D341Med (cell line): ENCODE measurements at regions not wholly inside any gene's neighbourhood (a gene's known extent, or its start where the extent isn't known, plus 50 kb on each side); places are given as distances from the start of the nearest gene placed in this dataset.

Experiments used
- DNase-seq: peaks from one replicate; pipeline ENCODE4 v3.0.0; 2012; ENCODE audit warnings: low spot score

- DNase-seq, result no peak
Measured at GRCh38 chr2:64704161-64704560, 50.4 kb upstream of the SERTAD2 start.

GRCh38 chr2:64704996-64705395 is 51.3 kb upstream of the SERTAD2 start:
- no peak for DNase-seq

- no peak for DNase-seq
Measured at GRCh38 chr2:64707276-64707675, 53.6 kb upstream of the SERTAD2 start.

- DNase-seq, result no peak
Measured at GRCh38 chr2:64708829-64709228, 55.1 kb upstream of the SERTAD2 start.

GRCh38 chr2:64711252-64711800 is 57.6 kb upstream of the SERTAD2 start:
- no peak for DNase-seq

GRCh38 chr2:64713686-64714085 is 60.0 kb upstream of the SERTAD2 start:
- no peak for DNase-seq

GRCh38 chr2:64716569-64716968 is 62.9 kb upstream of the SERTAD2 start:
- DNase-seq, result no peak

GRCh38 chr2:64718250-64718885 is 64.7 kb upstream of the SERTAD2 start:
- DNase-seq, result no peak

- DNase-seq, result no peak
Measured at GRCh38 chr2:64720535-64721319, 67.0 kb upstream of the SERTAD2 start.

- DNase-seq, result no peak
Measured at GRCh38 chr2:64721320-64721623, 67.6 kb upstream of the SERTAD2 start.

- no peak for DNase-seq
Measured at GRCh38 chr2:64722291-64723044, 68.8 kb upstream of the SERTAD2 start.

GRCh38 chr2:64727013-64727767 is 73.5 kb upstream of the SERTAD2 start:
- no peak for DNase-seq

GRCh38 chr2:64727843-64728463 is 74.2 kb upstream of the SERTAD2 start:
- no peak for DNase-seq

GRCh38 chr2:64730551-64731262 is 77.0 kb upstream of the SERTAD2 start:
- DNase-seq, result no peak

GRCh38 chr2:64731263-64731643 is 77.5 kb upstream of the SERTAD2 start:
- no peak for DNase-seq

- no peak for DNase-seq
Measured at GRCh38 chr2:64731746-64732145, 78.0 kb upstream of the SERTAD2 start.

GRCh38 chr2:64732146-64732545 is 78.4 kb upstream of the SERTAD2 start:
- no peak for DNase-seq

GRCh38 chr2:64735504-64735903 is 81.8 kb upstream of the SERTAD2 start:
- no peak for DNase-seq

GRCh38 chr2:64737547-64737946 is 83.8 kb upstream of the SERTAD2 start:
- no peak for DNase-seq

GRCh38 chr2:64738026-64738425 is 84.3 kb upstream of the SERTAD2 start:
- DNase-seq, result no peak

GRCh38 chr2:64742678-64743077 is 89.0 kb upstream of the SERTAD2 start:
- no peak for DNase-seq
